ENCODE measurements at regions not wholly inside any gene's neighbourhood (a gene's known extent, or its start where the extent isn't known, plus 50 kb on each side); places are given as distances from the start of the nearest gene placed in this dataset.
"Not testable (repeated sequence)": the region's sequence is repeated elsewhere in the genome, so short reads cannot be mapped to it uniquely, and the experiment has no call there.

GRCh38 chr3:10625323-10625722 lies 119.9 kb upstream of the ATP2B2 start:
- DNase-seq (ENCODE audit: low spot score), result no peak

- DNase-seq (ENCODE audit: low spot score), result no peak
Observed at GRCh38 chr3:10627884-10628572, 122.6 kb upstream of the ATP2B2 start.

GRCh38 chr3:10628891-10629670 lies 123.7 kb upstream of the ATP2B2 start:
- DNase-seq (ENCODE audit: low spot score), result no peak

GRCh38 chr3:10629671-10630040 lies 124.3 kb upstream of the ATP2B2 start:
- DNase-seq (ENCODE audit: low spot score), result no peak

GRCh38 chr3:10631224-10631623 lies 125.8 kb upstream of the ATP2B2 start:
- no peak for DNase-seq (ENCODE audit: low spot score)

GRCh38 chr3:10632125-10632524 lies 126.7 kb upstream of the ATP2B2 start:
- no peak for DNase-seq (ENCODE audit: low spot score)

GRCh38 chr3:10632741-10633140 lies 127.4 kb upstream of the ATP2B2 start:
- no peak for DNase-seq (ENCODE audit: low spot score)

GRCh38 chr3:10635446-10636076 lies 130.2 kb upstream of the ATP2B2 start:
- DNase-seq (ENCODE audit: low spot score), result no peak

GRCh38 chr3:10637342-10637741 lies 132.0 kb upstream of the ATP2B2 start:
- DNase-seq (ENCODE audit: low spot score), result no peak

GRCh38 chr3:10638466-10638865 lies 133.1 kb upstream of the ATP2B2 start:
- no peak for DNase-seq (ENCODE audit: low spot score)

GRCh38 chr3:10641760-10642159 lies 136.4 kb upstream of the ATP2B2 start:
- no peak for DNase-seq (ENCODE audit: low spot score)

GRCh38 chr3:10644189-10644588 lies 138.8 kb upstream of the ATP2B2 start:
- DNase-seq (ENCODE audit: low spot score), result no peak

- no peak for DNase-seq (ENCODE audit: low spot score)
Observed at GRCh38 chr3:10645800-10646199, 140.4 kb upstream of the ATP2B2 start.

- peak; percentile 10 for DNase-seq (ENCODE audit: low spot score)
Observed at GRCh38 chr3:10646531-10647335, 141.3 kb upstream of the ATP2B2 start.

GRCh38 chr3:10647376-10647775 lies 142.0 kb upstream of the ATP2B2 start:
- peak; percentile 19 for DNase-seq (ENCODE audit: low spot score)

- DNase-seq (ENCODE audit: low spot score), result no peak
Observed at GRCh38 chr3:10648181-10648580, 142.8 kb upstream of the ATP2B2 start.

- DNase-seq (ENCODE audit: low spot score), result not testable (repeated sequence)
Observed at GRCh38 chr3:10649463-10649862, 144.1 kb upstream of the ATP2B2 start.

- DNase-seq (ENCODE audit: low spot score), result no peak
Observed at GRCh38 chr3:10651506-10651905, 146.1 kb upstream of the ATP2B2 start.

GRCh38 chr3:10653241-10653640 lies 147.9 kb upstream of the ATP2B2 start:
- peak; percentile 40 for DNase-seq (ENCODE audit: low spot score)

GRCh38 chr3:10653866-10654611 lies 148.7 kb upstream of the ATP2B2 start:
- DNase-seq (ENCODE audit: low spot score), result peak; percentile 30

- DNase-seq (ENCODE audit: low spot score), result peak; percentile 14
Observed at GRCh38 chr3:10655105-10655504, 149.7 kb upstream of the ATP2B2 start.
